Caki2 (cell line): ENCODE measurements at regions not wholly inside any gene's neighbourhood (a gene's known extent, or its start where the extent isn't known, plus 50 kb on each side); places are given as distances from the start of the nearest gene placed in this dataset.
A peak's percentile ranks its signal among the peaks of the same experiment; 100 is the strongest.
"Not testable (repeated sequence)": the region's sequence is repeated elsewhere in the genome, so short reads cannot be mapped to it uniquely, and the experiment has no call there.

ENCODE experiments used
- DNase-seq: peaks from one replicate; pipeline ENCODE4 v3.0.0-alpha.2; 2015; ENCODE audit warnings: low read depth
- in situ Hi-C: cut with HindIII; loops from 2 replicates; pipeline ENCODE4 v1.10.0; 2016; ENCODE audit warnings: low sequenced_read_pairs, low pct_unique_long_range_greater_than_20kb, mixed read lengths

DNA sequence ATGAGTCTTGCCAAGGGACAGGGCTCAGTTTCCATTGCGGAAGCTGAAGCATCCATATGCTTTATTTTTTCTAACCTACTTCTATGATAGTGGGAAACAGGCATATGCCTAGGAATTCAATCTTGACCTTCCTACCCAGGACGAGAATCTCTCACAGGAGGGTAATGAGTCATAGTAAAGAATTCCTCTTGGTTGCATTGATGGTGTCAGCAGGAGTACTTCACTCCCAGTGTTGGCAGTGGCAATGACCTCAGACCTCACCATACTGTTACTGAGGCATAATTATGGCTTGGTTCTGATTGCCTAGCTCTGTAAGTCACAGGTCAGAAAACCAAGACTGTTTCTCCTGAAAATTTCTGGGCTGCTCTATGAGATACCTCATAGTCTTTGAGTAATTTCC is 552.9 kb downstream of the ARL4A start:
- in situ Hi-C loops, result loop anchor here (25.0 kb wide), 1 partner anchor 703 kb away; no protein-coding TSS in a partner anchor
- DNase-seq, result peak; percentile 63

DNA sequence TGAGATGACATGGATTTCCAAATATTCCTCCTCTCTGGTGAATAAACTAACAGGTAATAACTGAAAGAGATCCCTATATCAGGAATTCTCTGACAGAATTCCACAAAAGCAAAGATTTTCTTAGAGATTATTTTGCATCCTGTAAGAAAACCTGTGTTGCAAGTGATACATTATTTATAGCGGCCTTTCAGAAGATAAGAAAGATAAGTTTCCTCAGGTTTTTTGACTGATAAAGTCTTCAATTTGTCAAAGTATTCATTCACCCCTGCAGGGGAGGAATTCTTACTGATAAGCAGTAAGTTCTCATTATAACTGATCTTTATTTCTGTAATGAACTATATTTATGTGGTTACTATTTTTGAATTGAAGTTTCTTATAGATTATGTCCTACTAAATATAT is 554.0 kb downstream of the ARL4A start:
- in situ Hi-C loops, result loop anchor here (25.0 kb wide), 1 partner anchor 704 kb away; no protein-coding TSS in a partner anchor
- DNase-seq, result no peak

DNA sequence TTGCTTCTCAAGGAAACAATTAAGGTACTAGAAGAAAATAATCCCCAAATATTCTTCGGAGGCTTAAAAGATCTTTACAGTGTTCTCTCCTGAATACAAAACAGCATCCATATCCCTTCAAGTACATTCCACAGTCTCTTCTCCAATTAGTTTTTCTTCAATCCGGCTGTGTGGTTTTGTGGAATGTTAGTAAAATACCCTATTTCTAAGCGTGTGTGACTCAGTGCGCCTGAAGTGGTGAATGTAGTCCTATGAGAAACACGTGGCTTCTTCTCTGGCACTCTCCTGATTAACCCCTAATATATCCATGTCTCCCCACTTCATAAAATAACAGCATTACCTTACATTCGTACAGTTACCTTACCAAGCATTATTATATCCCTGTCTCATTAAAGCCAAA is 570.2 kb downstream of the ARL4A start:
- no peak for DNase-seq
- in situ Hi-C loops, result no loop called here

DNA sequence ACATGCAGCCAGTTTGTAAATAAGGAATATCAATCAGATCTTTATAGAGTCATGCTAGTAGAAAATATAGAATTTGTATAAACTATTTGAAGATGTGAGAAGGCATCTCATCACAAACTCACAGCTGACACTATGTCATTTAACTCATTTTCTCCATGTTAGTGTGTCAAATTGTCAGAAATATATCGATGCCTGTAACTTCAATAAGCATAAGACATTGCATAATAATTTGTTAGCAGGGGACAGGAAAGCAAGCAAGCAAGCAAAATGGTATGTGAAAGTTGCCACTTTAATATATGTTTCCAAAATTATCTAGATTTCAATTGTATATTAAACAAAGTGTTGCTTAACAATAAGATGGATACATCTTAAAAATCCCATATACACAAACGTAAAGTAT is 571.0 kb downstream of the ARL4A start:
- DNase-seq, result no peak
- in situ Hi-C loops, result no loop called here

DNA sequence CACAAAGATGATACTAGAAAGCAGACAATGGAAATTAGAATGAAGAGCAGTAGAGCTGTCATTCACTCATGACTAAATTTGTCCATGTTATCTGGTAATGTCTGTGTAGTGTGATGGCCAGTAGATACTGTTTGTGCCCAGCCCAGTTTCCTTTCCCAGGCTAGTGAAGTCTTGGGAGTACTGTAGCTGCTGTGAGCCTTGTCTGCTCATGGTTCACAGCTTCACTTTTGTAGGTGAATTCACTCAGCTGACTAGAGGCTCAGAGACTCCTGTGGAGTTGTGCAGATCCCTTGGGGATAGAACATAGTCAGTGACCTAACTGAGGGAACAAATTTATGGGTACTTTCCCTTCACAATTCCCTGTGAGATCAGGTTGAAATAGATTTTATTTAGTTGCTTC is 572.5 kb downstream of the ARL4A start:
- in situ Hi-C loops, result no loop called here

DNA sequence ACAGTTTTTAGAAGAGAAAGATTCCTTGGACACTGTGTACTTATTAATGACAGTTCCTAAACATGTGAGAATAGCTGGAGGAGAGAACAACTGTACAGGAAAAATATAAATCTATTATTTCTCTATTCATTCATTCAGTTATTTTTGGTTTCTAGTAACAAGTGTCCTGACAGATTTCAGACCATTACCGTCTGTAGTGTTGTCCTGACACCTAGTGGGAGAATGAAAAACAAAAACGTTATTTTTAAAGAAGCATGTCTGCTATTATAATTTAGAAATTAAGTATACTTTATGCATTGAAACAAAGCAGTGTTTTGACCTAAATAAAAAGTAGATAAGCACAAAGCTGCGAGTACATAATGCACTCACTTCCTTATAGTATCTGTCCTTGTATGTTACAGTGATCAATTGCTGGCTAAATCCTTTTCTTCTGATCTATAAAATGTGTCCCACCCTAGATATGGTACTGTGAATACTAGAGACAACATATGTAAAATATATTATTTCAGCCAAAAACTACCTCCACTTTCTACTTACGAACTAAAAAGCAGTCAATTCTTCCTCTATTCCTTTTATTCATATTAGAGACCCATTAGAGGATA is 575.6 kb downstream of the ARL4A start:
- peak; percentile 21 for DNase-seq
- in situ Hi-C loops, result no loop called here

More for the DNA sequence above, 572.5 kb downstream of the ARL4A start:
- DNase-seq, result no peak

DNA sequence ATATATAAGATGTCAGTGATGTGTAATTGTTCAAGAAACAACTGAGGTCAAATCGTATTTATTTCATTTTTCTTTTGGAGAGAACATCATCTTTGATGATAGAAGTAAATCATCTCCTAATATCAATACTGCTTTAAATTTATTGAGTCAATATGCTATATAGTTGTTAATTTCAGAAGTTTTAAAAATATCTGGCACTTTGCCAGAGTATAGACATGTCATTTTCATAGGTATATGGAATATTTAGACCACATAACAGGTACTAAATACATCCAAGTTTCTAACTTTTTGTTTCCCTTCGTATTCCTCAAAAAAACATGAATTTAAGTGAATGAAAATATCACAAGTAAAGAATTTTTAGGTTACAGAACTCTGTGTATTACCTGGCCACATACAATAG is 577.8 kb downstream of the ARL4A start:
- in situ Hi-C loops, result no loop called here
- DNase-seq, result no peak

DNA sequence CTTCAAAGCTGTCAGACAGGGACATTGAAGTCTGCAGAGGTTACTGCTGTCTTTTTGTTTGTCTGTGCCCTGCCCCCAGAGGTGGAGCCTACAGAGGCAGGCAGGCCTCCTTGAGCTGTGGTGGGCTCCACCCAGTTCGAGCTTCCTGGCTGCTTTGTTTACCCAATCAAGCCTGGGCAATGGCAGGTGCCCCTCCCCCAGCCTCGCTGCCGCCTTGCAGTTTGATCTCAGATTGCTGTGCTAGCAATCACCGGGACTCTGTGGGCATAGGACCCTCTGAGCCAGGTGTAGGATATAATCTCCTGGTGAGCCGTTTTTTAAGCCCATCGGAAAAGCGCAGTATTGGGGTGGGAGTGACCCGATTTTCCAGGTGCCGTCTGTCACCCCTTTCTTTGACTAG is 586.8 kb downstream of the ARL4A start:
- in situ Hi-C loops, DNase-seq: not testable (repeated sequence)

DNA sequence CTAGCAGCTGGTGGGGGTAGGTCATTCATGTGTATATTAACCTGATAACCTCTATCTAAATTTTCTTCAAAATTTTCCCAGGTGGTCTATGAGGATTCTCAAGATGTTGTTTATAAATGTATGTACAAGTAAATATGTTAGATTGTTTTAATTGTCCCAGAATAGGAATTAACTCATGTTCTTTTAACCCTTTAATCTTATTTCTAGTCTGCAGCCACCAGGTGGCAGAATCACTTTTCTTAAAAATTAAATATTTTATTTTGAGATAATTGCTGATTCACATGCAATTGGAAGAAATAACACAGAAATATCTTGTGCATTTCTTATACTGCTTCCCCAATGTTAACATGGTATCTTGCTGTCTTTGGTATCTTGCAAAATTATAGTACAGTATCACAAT is 589.5 kb downstream of the ARL4A start:
- DNase-seq, result no peak
- in situ Hi-C loops, result no loop called here

DNA sequence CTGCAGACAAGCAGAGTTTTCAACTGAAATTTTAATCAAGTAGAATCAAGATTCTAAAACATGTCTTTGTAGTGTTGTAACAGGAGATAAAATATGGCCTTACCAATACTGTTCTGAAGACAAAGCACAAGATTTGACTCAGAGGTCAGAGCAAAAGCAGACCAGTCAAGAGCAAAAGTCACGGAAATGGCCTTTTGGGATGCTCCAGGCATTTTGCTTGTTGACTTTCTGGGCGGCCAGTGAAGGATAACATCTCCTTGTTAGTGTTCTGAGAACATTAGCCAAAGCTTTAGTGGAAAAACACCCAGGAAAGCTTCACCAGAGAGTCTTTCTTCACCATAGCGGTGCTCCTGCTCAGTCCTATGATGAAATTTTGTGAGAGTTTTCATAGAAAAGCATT is 590.6 kb downstream of the ARL4A start:
- no peak for DNase-seq

DNA sequence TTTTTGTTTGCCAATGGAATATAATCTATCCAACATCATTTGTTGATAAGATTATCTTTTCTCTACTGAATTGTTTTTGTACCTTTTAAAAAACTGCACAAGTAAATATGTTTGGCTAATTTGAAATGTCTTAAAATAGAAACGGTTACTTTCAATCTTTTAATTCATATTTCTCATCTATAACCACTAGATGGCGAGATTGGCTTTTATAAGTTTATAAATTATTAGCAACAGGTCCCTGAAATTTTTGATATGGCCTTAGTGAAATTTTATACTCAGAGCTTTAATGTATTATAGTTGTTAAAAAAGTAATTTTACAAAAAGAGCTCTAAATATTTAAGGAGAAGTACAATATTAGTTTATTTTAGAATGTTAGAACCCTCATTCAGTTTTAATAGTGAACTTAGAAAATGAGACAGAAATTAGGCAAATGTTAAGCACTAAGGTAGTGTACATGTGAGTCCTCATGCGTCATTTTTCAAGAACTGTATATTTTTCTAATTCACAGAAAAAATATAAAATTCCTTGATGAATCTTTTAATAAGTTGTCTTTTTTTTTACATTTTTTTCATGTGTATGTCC is 592.5 kb downstream of the ARL4A start:
- in situ Hi-C loops, result no loop called here
- no peak for DNase-seq

More for the DNA sequence above, 590.6 kb downstream of the ARL4A start:
- in situ Hi-C loops, result no loop called here

DNA sequence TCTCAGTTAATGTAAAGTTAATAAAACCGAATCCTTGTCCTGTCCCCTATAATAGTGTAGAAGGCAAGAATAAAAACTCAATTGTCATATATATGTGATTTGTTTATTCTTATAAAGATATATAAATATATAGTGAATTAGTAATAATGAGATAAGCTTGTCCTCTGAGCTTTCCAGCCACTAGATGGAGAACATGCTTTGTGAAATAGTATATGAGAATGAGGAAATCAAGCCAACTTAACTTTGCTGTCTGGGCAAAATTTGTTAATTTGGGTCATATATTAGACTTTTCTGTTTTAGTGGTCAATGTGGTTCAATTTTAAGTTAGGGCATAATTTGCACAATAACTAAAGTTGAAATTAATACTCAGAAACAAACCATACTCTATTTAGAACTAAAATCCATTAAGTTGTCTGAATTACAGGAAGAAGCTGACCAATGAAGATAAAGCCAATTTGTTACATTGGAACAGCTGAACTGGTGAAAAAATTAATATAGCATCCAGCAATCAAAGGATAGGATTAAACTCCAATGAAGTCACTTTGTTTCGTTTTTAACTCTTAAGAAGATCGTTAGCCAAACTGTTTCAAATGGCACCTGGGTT is 595.0 kb downstream of the ARL4A start:
- no peak for DNase-seq
- in situ Hi-C loops, result no loop called here

DNA sequence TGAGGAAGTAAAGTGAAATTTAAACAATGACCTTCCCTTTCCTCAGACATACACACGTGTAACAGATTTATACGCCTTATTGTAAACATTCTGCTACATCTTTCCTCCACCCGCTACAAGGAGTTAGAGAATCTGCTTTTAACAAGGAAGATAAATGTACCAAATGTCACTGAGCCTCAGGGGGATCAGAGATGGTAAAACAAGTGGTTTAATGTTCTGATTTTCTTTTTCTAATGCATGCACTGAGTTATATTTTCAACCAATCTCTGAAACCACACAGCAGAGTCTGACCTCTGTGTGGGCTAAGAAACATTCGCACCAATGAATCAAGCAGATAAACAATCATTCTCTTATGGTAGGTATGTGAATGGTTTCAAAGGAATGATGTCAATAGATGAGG is 599.5 kb downstream of the ARL4A start:
- in situ Hi-C loops, result no loop called here
- DNase-seq, result no peak

DNA sequence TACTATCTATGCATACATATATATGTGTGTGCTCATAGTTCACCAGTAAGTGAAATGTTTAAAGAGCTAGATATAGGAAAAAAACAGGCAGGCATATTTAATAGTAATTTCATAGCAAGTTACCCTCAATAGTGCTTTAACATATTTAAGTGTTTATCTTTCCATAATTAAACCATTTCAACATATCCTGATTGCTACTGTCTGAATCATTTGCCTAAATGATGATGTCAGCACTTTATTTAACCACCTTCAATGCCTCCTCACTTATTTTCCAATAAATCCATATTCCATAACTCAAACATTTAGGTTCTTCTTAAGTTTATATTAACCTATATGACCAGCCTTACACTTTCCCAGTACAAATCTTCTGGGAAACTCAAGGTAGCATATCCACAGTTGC is 601.1 kb downstream of the ARL4A start:
- in situ Hi-C loops, result no loop called here
- no peak for DNase-seq

DNA sequence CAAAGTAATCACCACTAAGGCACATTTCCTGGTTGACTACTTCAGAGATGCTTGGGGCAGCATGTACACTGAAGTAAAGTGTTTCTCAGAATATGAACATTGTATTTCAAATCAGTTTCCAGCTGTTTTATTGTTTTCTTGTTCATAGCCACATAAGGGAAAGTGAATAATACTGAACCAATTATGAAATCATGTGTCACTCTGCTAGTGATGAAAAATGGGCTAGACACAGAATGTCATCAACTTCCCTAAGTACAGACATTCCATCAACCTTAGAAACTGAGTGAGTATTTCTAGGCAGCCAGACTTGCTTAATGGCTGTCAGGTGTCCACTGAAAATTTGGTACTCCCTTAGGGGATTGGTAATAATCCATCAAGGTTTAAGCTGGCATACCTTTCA is 603.5 kb downstream of the ARL4A start:
- in situ Hi-C loops, result no loop called here
- DNase-seq, result no peak

DNA sequence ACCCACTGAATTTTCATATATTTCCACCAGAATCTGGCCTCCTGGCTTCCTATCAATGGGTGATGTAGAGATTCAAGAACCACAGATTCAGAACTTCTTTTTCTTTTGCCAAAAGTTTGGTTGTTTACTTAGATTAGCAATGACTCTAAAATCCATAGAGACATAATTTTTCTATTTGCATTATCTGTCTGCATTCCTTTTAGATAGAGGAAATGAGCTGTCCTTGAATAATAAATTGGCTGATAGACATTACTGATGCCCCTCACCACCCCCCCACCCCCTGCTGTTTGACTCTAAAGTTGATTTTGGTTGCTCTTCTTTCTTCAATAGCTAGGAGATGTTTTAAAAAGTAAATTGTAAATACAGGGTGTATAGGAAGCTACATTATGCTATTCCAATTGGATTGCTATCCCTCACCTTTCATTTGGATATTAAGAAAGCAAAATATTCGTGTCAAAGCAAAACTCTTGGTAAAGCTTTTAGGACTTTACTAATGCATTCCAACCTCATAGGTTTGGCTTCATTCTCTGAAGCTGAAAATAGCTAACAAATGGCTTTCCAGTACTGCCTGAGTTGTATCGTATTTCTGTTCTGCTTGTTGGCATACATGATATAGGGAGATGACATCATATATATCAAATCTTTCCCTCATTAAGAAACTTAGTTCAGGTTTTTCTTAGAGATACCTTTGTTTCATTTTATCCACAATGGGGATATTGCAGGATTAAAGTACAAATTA is 606.0 kb downstream of the ARL4A start:
- in situ Hi-C loops, result no loop called here
- no peak for DNase-seq

DNA sequence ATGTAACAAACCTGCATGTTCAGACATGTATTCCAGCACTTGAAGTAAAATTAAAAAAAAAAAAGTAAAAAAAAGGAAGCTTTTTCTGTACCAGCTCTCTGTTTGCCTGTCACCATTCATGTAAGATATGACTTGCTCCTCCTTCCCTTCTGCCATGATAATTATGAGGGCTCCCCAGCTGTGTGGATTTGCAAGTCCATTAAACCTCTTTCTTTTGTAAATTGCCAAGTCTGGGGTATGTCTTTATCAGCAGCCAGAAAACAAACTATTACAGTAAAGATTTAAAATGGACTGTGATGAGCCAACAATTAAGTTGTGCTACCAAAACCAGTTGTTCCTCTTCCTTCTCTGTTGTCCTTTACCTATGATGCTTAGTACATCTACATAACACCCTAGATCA is 619.6 kb downstream of the ARL4A start:
- no peak for DNase-seq
- in situ Hi-C loops, result no loop called here

DNA sequence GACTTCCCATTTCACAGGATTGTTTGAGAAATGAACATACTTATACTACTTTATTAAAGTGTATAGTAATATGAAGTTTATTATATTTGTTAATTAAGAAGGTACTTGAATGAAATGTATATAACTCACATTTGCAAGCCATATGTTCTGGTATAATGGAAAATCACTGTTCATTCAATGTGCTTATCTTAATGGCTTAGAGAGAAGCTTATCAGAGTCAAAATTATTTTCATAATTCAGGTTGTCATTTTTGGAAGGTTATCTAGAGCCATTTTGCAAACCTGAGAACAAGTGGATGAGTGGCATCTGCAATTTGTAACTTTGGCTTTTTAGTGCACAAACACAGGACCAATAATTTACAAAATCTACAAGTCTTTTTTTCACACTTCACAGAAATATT is 621.0 kb downstream of the ARL4A start:
- DNase-seq, result no peak
- in situ Hi-C loops, result no loop called here

DNA sequence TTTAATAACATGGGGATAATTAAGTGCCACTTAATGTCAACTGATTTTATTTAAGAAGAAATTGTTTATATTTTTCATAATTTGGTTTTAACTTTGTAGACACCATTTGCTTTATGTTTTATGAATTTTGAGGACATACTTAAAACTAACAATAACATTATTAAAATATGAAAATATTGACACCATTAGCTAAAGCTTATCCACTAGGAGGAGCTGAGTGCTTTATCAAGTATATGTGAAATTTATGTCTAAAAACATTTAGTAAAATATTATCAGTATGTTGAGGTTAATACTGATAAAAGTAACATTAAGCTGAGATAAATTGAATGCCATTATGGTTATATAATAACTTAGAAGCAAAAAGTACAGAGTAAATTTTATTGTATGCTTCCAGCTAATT is 622.1 kb downstream of the ARL4A start:
- in situ Hi-C loops, result no loop called here

More for the DNA sequence above, 622.1 kb downstream of the ARL4A start:
- no peak for DNase-seq
